MM.1S (cell line): ENCODE measurements at regions not wholly inside any gene's neighbourhood (a gene's known extent, or its start where the extent isn't known, plus 50 kb on each side); places are given as distances from the start of the nearest gene placed in this dataset.

Experiments used
- DNase-seq: peaks from one replicate; pipeline ENCODE4 v3.0.0-alpha.2; 2015
- H2AFZ ChIP-seq: fragments of 300-600 bp; sonication (generic); 2 replicates; pipeline ENCODE4 v1.6.0; 2016; ENCODE audit warnings: antibody characterized with exemption, low read length
- H3F3A ChIP-seq: fragments of 300-600 bp; sonication (generic); 2 replicates; pipeline ENCODE4 v1.6.1; 2016; ENCODE audit warnings: mild to moderate bottlenecking, antibody characterized with exemption, low read length, moderate library complexity, mixed read lengths; ENCODE audit not compliant: insufficient read depth
- H3K27ac ChIP-seq: fragments of 300-600 bp; sonication (generic); 2 replicates; pipeline ENCODE4 v1.5.1; 2016; ENCODE audit warnings: mild to moderate bottlenecking, low read length
- H3K27me3 ChIP-seq: fragments of 300-600 bp; sonication (generic); replicated peaks from 2 replicates; pipeline ENCODE4 v1.6.0; 2016; ENCODE audit warnings: low read length; ENCODE audit not compliant: insufficient read depth
- H3K36me3 ChIP-seq: fragments of 300-600 bp; sonication (generic); replicated peaks from 2 replicates; pipeline ENCODE4 v1.6.1; 2016; ENCODE audit warnings: mild to moderate bottlenecking, low read length, mixed read lengths; ENCODE audit not compliant: insufficient read depth
- H3K4me1 ChIP-seq: fragments of 300-600 bp; sonication (generic); 2 replicates; pipeline ENCODE4 v1.6.1; 2016; ENCODE audit warnings: low read length, mixed read lengths
- H3K4me2 ChIP-seq: fragments of 300-600 bp; sonication (generic); 2 replicates; pipeline ENCODE4 v1.6.0; 2016; ENCODE audit warnings: low read depth, low read length
- H3K4me3 ChIP-seq: fragments of 300-600 bp; sonication (generic); 2 replicates; pipeline ENCODE4 v1.5.1; 2016; ENCODE audit warnings: low read length, mixed read lengths
- H3K79me2 ChIP-seq: fragments of 300-600 bp; sonication (generic); 2 replicates; pipeline ENCODE4 v1.6.1; 2016; ENCODE audit warnings: mixed run types, low read length, mixed read lengths
- H3K9ac ChIP-seq: fragments of 300-600 bp; sonication (generic); 2 replicates; pipeline ENCODE4 v1.6.1; 2016; ENCODE audit warnings: low read length, mixed read lengths
- H3K9me2 ChIP-seq: fragments of 300-600 bp; sonication (generic); replicated peaks from 2 replicates; pipeline ENCODE4 v1.6.1; 2016; ENCODE audit warnings: mild to moderate bottlenecking, low read length, mixed read lengths; ENCODE audit not compliant: insufficient read depth
- H3K9me3 ChIP-seq: fragments of 300-600 bp; sonication (generic); replicated peaks from 2 replicates; pipeline ENCODE4 v1.6.1; 2016; ENCODE audit warnings: mild to moderate bottlenecking, low read length, mixed read lengths; ENCODE audit not compliant: insufficient read depth
- H4K20me1 ChIP-seq: fragments of 300-600 bp; sonication (generic); 2 replicates; pipeline ENCODE4 v1.6.1; 2016; ENCODE audit warnings: mild to moderate bottlenecking, low read length, moderate library complexity, mixed read lengths; ENCODE audit not compliant: insufficient read depth
- EZH2 ChIP-seq: fragments of 300-600 bp; sonication (generic); optimal IDR thresholded peaks from 2 replicates; pipeline ENCODE3; 2017; ENCODE audit warnings: low read depth, mild to moderate bottlenecking, antibody characterized with exemption, low read length, mixed read lengths
- EZH2phosphoT487 ChIP-seq: fragments of 300-600 bp; sonication (generic); IDR thresholded peaks from 2 replicates; pipeline ENCODE4 v1.6.1; 2018; ENCODE audit warnings: antibody characterized with exemption, low read length
- TF ChIP-seq, protein P1 (sequence below): fragments of 300-600 bp; sonication (generic); IDR thresholded peaks from 2 replicates; pipeline ENCODE4 v1.5.1; 2016; ENCODE audit warnings: antibody characterized with exemption, low read length, mixed read lengths

GRCh38 chr14:59037086-59037485 is 151.4 kb upstream of the DAAM1 start:
- Histone ChIP-seq H3F3A (no peaks in the 10 kb centered on the region), H3K79me2 (no peaks in the 10 kb centered on the region), H3K27me3 (no peaks in the 10 kb centered on the region), H4K20me1 (no peaks in the 10 kb centered on the region), H3K9me3 (no peaks in the 10 kb centered on the region), H2AFZ (no peak overlapping the region), H3K4me2 (no peak overlapping the region), H3K4me3 (no peak overlapping the region), H3K4me1 (no peaks in the 10 kb centered on the region), H3K9me2 (no peaks in the 10 kb centered on the region), H3K9ac (no peak overlapping the region), H3K36me3 (no peaks in the 10 kb centered on the region), H3K27ac (no peak overlapping the region)
- TF ChIP-seq, protein P1, sequence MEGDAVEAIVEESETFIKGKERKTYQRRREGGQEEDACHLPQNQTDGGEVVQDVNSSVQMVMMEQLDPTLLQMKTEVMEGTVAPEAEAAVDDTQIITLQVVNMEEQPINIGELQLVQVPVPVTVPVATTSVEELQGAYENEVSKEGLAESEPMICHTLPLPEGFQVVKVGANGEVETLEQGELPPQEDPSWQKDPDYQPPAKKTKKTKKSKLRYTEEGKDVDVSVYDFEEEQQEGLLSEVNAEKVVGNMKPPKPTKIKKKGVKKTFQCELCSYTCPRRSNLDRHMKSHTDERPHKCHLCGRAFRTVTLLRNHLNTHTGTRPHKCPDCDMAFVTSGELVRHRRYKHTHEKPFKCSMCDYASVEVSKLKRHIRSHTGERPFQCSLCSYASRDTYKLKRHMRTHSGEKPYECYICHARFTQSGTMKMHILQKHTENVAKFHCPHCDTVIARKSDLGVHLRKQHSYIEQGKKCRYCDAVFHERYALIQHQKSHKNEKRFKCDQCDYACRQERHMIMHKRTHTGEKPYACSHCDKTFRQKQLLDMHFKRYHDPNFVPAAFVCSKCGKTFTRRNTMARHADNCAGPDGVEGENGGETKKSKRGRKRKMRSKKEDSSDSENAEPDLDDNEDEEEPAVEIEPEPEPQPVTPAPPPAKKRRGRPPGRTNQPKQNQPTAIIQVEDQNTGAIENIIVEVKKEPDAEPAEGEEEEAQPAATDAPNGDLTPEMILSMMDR: no peak
- no peak for TF ChIP-seq EZH2
- no peak for TF ChIP-seq EZH2phosphoT487
- no peak for DNase-seq

GRCh38 chr14:59037620-59038019 is 150.8 kb upstream of the DAAM1 start:
- no peaks in the 10 kb centered on the region for H3K36me3 ChIP-seq
- H4K20me1 ChIP-seq: no peaks in the 10 kb centered on the region
- H3F3A ChIP-seq: no peaks in the 10 kb centered on the region
- no peaks in the 10 kb centered on the region for H3K27me3 ChIP-seq
- no peaks in the 10 kb centered on the region for H3K4me1 ChIP-seq
- no peak for DNase-seq
- TF ChIP-seq, protein P1: no peak
- TF ChIP-seq EZH2 (no peak), EZH2phosphoT487 (no peak)
- no peak overlapping the region for H3K4me2 ChIP-seq
- H3K4me3 ChIP-seq: no peak overlapping the region
- H3K9me3 ChIP-seq: no peaks in the 10 kb centered on the region
- H3K79me2 ChIP-seq: no peaks in the 10 kb centered on the region
- no peak overlapping the region for H3K9ac ChIP-seq
- no peak overlapping the region for H2AFZ ChIP-seq
- no peaks in the 10 kb centered on the region for H3K9me2 ChIP-seq
- H3K27ac ChIP-seq: no peak overlapping the region

- H3K9me2 ChIP-seq: no peaks in the 10 kb centered on the region
- H3K27ac ChIP-seq: no peak overlapping the region
- no peak overlapping the region for H2AFZ ChIP-seq
- H3F3A ChIP-seq: no peaks in the 10 kb centered on the region
- no peaks in the 10 kb centered on the region for H3K9me3 ChIP-seq
- no peak overlapping the region for H3K9ac ChIP-seq
- no peak overlapping the region for H3K4me2 ChIP-seq
- no peak overlapping the region for H3K4me3 ChIP-seq
- no peaks in the 10 kb centered on the region for H3K36me3 ChIP-seq
- no peaks in the 10 kb centered on the region for H3K79me2 ChIP-seq
- H3K4me1 ChIP-seq: no peaks in the 10 kb centered on the region
- DNase-seq: no peak
- no peaks in the 10 kb centered on the region for H3K27me3 ChIP-seq
- no peaks in the 10 kb centered on the region for H4K20me1 ChIP-seq
- TF ChIP-seq EZH2phosphoT487 (no peak), EZH2 (no peak)
- TF ChIP-seq, protein P1: no peak
Observed at GRCh38 chr14:59038746-59039145, 149.7 kb upstream of the DAAM1 start.

GRCh38 chr14:59041308-59041707 is 147.2 kb upstream of the DAAM1 start:
- TF ChIP-seq, protein P1: no peak
- H3K27ac ChIP-seq: no peak overlapping the region

More at GRCh38 chr14:59041308-59041707, 147.2 kb upstream of the DAAM1 start:
- H4K20me1 ChIP-seq: no peaks in the 10 kb centered on the region
- no peak for DNase-seq
- H3F3A ChIP-seq: no peaks in the 10 kb centered on the region
- H3K4me2 ChIP-seq: no peak overlapping the region
- no peak overlapping the region for H3K9ac ChIP-seq
- H3K4me1 ChIP-seq: no peaks in the 10 kb centered on the region
- no peaks in the 10 kb centered on the region for H3K27me3 ChIP-seq
- no peaks in the 10 kb centered on the region for H3K9me3 ChIP-seq
- H3K79me2 ChIP-seq: no peaks in the 10 kb centered on the region
- H3K36me3 ChIP-seq: no peaks in the 10 kb centered on the region
- H2AFZ ChIP-seq: no peak overlapping the region
- H3K4me3 ChIP-seq: no peak overlapping the region
- no peaks in the 10 kb centered on the region for H3K9me2 ChIP-seq
